Gastroesophageal sphincter (tissue), 3 donors: ENCODE measurements at regions not wholly inside any gene's neighbourhood (a gene's known extent, or its start where the extent isn't known, plus 50 kb on each side); places are given as distances from the start of the nearest gene placed in this dataset.

Source experiments
- CTCF ChIP-seq, 4 experiments: fragments of 200-600 bp in 2 of 4; fragments of 450-650 bp in 2 of 4; sonication (generic) in 1 of 4; IDR thresholded peaks; one replicate each; pipeline ENCODE4 v1.5.1; 2017 to 2019; ENCODE audit warnings: antibody characterized with exemption in 4 of 4, mild to moderate bottlenecking in 2 of 4, moderate library complexity in 2 of 4
- POLR2A ChIP-seq, 2 donors: fragments of 450-650 bp; IDR thresholded peaks; one replicate each; pipeline ENCODE4 v1.6.1; 2017; ENCODE audit warnings: antibody characterized with exemption in 2 of 2, mild to moderate bottlenecking in 2 of 2, moderate library complexity in 1 of 2
- POLR2AphosphoS5 ChIP-seq: sonication (generic); formaldehyde crosslinking; IDR thresholded peaks from one replicate; pipeline ENCODE4 v1.6.1; 2017; ENCODE audit warnings: antibody characterized with exemption

GRCh38 chr18:26677957-26678356 lies 129.6 kb upstream of the KCTD1 start:
- TF ChIP-seq CTCF (IDR thresholded peaks at IDR 0.05), result no peak
- no peak for TF ChIP-seq POLR2A (IDR thresholded peaks at IDR 0.05)
- TF ChIP-seq POLR2AphosphoS5, result no peak
